ENCODE measurements at regions not wholly inside any gene's neighbourhood (a gene's known extent, or its start where the extent isn't known, plus 50 kb on each side); places are given as distances from the start of the nearest gene placed in this dataset.

DNA sequence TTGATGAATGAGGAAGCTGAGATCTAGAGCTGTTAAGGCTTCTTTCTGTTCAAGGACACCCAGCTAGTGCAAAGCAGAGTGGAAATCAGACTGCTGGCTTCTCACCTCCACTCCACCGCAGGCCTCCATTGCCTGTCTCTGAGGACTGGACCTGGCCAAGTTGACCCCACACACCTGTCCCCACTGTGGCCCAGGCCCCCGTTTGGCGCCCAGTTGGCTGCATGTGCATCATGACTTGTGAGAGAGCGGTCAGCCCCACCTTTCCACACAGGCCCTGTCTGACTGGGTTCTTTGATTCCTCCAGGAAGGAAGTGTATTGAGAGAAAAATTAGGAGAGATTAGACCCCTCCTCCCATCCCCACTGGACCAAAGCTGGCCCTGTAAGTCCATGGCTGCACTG lies 206.3 kb upstream of the TLE3 start:
- no peak for DNase-seq (ENCODE audit: low spot score)

GRCh38 chr15:70302360-70302759 lies 204.6 kb upstream of the TLE3 start:
- no peak for DNase-seq (ENCODE audit: low spot score)

- peak; percentile 66 for DNase-seq (ENCODE audit: low spot score)
These were observed 203.7 kb upstream of the TLE3 start for GRCh38 chr15:70301396-70301795.

GRCh38 chr15:70299931-70300869 lies 202.5 kb upstream of the TLE3 start:
- no peak for DNase-seq (ENCODE audit: low spot score)

DNA sequence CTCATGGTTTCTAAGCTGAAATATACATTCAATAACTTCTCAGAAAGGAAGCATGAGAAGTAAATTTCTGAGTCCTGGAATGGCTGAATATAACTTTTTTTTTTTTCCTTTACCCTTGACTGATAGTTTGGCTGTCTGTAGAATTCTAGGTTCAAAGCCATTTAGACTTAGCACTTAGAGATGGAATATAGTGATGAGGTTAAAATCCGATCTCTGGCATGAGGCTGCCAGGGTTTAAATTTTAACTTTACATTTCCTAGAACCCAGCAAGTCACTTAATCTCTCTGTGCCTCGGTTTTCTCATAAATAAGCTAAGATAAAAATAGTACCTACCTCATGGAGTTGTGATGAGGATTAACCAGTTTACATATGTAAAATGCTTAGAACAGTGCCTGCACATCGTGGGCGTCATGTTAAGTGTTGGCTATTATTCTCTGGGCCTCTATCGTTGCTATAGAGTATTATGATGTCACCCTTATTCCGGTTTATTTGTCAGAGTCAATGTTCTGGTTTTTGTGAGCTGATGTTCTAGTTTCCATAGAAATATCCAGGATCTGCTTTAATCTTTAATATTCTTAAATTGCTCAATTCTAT lies 199.8 kb upstream of the TLE3 start:
- no peak for DNase-seq (ENCODE audit: low spot score)

GRCh38 chr15:70294731-70295305 lies 197.1 kb upstream of the TLE3 start:
- DNase-seq (ENCODE audit: low spot score): no peak

- DNase-seq (ENCODE audit: low spot score): no peak
These were observed 196.1 kb upstream of the TLE3 start for GRCh38 chr15:70293591-70294470.

GRCh38 chr15:70293138-70293537 lies 195.4 kb upstream of the TLE3 start:
- DNase-seq (ENCODE audit: low spot score): no peak

- no peak for DNase-seq (ENCODE audit: low spot score)
These were observed 194.5 kb upstream of the TLE3 start for GRCh38 chr15:70292076-70292760.

GRCh38 chr15:70291305-70292075 lies 193.8 kb upstream of the TLE3 start:
- no peak for DNase-seq (ENCODE audit: low spot score)

- DNase-seq (ENCODE audit: low spot score): no peak
These were observed 193.0 kb upstream of the TLE3 start for GRCh38 chr15:70290708-70291107.

GRCh38 chr15:70289191-70289955 lies 191.7 kb upstream of the TLE3 start:
- DNase-seq (ENCODE audit: low spot score): no peak

DNA sequence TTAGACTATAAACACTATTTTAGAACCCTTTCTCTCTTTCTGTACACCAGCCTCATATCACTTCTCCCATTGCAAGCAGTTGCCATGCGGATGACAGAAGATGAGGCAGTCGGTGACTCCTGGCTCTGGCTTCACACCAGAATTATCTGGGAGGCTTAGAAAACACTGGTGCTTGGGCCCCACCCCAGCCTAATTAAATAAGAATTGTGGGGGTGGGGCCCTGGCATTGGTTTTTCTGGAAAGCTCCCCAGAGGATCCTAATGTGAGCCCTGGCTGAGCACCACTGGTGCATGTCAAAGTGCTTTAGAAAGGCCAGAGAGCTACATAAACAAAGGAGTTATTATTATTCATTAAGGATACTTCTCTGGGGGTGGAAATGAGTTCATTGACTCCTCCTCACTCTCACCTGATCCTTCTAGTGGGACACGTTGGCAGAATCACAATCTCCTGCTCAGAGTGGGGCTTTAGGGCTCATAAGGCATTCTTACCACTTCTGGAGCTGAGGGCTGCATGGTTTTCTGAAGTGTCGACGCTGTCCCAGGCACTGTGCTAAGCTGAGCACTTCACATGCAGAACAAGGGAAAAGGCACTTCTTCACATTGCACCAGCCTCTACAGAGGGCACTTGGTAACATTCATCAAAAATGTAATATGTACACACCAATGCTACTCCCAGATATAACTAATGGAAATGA lies 188.5 kb upstream of the TLE3 start:
- no peak for DNase-seq (ENCODE audit: low spot score)

DNA sequence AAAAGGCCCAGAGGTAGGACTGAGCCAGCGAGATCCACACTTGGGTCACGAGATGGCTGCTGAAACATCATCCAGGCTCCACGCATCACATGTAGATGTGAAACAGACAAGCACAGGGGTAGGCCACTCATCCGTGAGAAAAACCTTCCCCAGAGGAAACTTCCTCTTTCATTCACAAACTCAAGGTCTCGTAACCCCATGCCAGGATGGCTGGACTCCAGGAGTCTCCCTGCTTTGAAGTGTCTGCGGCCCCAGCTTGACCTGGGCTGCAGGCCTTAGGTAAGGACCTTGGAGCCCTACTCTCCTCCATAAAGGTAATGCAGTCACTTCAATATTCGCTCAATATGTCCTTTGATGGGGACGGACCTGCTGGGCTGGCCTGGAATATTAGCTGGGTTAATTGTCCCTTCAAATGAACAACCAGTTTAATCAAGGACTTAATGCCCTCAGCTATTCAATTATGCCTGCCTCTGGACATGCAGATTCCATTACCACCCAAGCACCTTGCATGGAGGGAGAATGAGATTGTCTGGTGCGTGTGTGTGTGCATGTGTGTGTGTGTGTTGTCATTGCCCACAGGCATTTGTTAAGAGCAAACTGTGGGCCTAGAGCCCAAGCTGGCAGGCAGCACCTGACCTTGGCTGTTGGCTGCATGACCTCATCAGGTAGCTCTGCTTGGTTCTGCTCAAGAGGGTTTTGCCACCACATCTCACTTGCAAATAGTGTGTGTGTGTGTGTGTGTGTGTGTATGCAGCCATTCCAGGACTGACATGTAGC lies 186.9 kb upstream of the TLE3 start:
- DNase-seq (ENCODE audit: low spot score): no peak

DNA sequence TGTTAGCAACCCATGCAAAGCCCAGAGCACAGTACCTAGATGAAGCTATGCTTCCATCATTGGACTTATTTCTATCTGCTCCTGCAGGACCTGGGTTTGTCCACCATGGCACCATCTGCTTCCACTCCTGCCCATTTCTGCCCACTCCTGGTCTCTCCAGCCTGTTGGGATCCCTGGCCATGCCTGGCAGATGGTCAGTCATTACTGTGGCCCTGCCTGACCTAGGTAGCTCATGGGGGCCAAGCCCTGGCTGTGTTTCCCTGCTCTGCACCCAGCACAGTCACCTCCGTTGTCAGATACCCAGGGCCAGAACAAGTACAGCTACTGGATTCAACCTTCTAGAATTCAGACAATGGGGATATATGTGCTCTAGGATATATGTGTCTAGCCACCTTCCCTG lies 185.8 kb upstream of the TLE3 start:
- DNase-seq (ENCODE audit: low spot score): no peak

DNA sequence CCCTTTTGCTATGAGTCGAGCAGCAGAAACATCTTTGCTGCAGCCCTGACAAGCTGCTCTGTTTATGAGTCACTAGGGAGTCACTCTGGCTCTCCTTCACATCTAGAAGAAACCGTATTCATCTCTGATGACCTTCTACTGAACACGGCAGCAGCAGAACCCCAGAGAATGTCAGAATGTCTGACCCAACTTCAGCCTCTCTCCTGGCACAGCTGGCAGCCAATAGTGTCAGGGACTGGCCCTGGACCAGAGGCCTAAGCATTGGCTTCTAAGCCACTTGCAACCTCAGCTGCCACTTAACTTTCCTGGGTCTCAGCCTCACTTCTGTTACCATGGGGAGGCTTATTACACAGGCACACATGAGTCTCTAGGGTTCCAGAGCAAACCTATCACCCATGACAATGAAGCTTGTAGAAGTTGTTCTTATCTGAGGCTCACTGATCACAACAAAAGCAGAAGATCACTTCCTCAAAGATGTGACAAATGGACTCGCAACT lies 184.1 kb upstream of the TLE3 start:
- peak; percentile 14 for DNase-seq (ENCODE audit: low spot score)

- DNase-seq (ENCODE audit: low spot score): no peak
These were observed 183.6 kb upstream of the TLE3 start for GRCh38 chr15:70281261-70281810.

GRCh38 chr15:70280781-70281180 lies 183.1 kb upstream of the TLE3 start:
- DNase-seq (ENCODE audit: low spot score): no peak
